Spleen (tissue), 3 donors: ENCODE measurements at regions not wholly inside any gene's neighbourhood (a gene's known extent, or its start where the extent isn't known, plus 50 kb on each side); places are given as distances from the start of the nearest gene placed in this dataset.

ENCODE experiments used
- POLR2A ChIP-seq, 3 donors: fragments of 450-650 bp; IDR thresholded peaks; one replicate each; pipeline ENCODE4 v1.5.1; 2017; ENCODE audit warnings: antibody characterized with exemption in 3 of 3, mild to moderate bottlenecking in 1 of 3
- POLR2AphosphoS5 ChIP-seq, 3 donors: sonication (generic); formaldehyde crosslinking; IDR thresholded peaks; one replicate each; pipeline ENCODE4 v1.5.1; 2017; ENCODE audit warnings: antibody characterized with exemption in 3 of 3

- TF ChIP-seq POLR2AphosphoS5 (IDR thresholded peaks at IDR 0.05) (no peak), POLR2A (IDR thresholded peaks at IDR 0.05) (no peak)
Observed at GRCh38 chr7:9175871-9176270, 742.5 kb downstream of the NXPH1 start.
